ENCODE measurements at regions not wholly inside any gene's neighbourhood (a gene's known extent, or its start where the extent isn't known, plus 50 kb on each side); places are given as distances from the start of the nearest gene placed in this dataset.
"Not testable (repeated sequence)": the region's sequence is repeated elsewhere in the genome, so short reads cannot be mapped to it uniquely, and the experiment has no call there.

DNA sequence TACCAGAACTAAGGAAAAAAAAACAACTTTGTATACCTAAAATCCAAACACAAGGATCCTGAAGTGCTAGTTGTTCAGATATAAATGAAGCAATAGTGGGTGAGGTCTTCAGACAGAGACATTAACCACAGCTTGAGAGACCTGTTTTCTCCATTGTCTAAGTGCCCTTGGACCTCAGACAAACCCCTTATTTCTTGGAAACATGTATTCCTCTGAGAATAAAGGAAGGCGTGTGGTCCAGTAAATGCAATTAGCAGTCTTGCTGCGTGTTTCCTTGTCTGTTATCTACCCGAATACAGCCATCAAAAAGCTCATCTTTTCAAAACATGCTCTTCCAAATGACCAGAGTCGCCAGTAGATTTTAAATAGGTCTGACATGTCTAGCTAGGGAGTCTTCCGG, 291.1 kb upstream of the NFIA start:
- no peak overlapping the region for H4K8ac ChIP-seq (replicated peaks; ENCODE audit: insufficient read length, low read depth, low read length)
- H2BK5ac ChIP-seq (ENCODE audit: insufficient read length, low read length), result no peak overlapping the region
- no peaks in the 10 kb centered on the region for H3K79me1 ChIP-seq (ENCODE audit: insufficient read depth, low read depth, low read length, poor library complexity, severe bottlenecking)
- H2BK12ac ChIP-seq (ENCODE audit: insufficient read length, low read depth, low read length), result no peak overlapping the region
- H3K27ac Mint-ChIP-seq, result no peak overlapping the region
- TF ChIP-seq, protein P1, sequence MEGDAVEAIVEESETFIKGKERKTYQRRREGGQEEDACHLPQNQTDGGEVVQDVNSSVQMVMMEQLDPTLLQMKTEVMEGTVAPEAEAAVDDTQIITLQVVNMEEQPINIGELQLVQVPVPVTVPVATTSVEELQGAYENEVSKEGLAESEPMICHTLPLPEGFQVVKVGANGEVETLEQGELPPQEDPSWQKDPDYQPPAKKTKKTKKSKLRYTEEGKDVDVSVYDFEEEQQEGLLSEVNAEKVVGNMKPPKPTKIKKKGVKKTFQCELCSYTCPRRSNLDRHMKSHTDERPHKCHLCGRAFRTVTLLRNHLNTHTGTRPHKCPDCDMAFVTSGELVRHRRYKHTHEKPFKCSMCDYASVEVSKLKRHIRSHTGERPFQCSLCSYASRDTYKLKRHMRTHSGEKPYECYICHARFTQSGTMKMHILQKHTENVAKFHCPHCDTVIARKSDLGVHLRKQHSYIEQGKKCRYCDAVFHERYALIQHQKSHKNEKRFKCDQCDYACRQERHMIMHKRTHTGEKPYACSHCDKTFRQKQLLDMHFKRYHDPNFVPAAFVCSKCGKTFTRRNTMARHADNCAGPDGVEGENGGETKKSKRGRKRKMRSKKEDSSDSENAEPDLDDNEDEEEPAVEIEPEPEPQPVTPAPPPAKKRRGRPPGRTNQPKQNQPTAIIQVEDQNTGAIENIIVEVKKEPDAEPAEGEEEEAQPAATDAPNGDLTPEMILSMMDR (conservative IDR thresholded peaks at IDR 0.05), result no peak
- H3K4me1 ChIP-seq (ENCODE audit: insufficient read depth, low read length), result no peaks in the 10 kb centered on the region
- H2AK5ac ChIP-seq (ENCODE audit: insufficient read length, low read length), result no peak overlapping the region
- no peaks in the 10 kb centered on the region for H3K36me3 Mint-ChIP-seq (ENCODE audit: insufficient read depth in 1 of 3, low read depth in 3 of 3)
- H2BK20ac ChIP-seq (ENCODE audit: low read depth, low read length, poor library complexity, severe bottlenecking), result no peak overlapping the region
- no peak overlapping the region for H3K18ac ChIP-seq (ENCODE audit: insufficient read length, low read depth, low read length)
- no peak overlapping the region for H2AFZ ChIP-seq (ENCODE audit: low read length)
- H3K14ac ChIP-seq (ENCODE audit: insufficient read depth, low read length), result no peak overlapping the region
- H3K4me1 Mint-ChIP-seq, result peaks cover 0 to 2% of the 10 kb centered on the region in 2 experiments; a peak in 2 of 4 replicates
- no peak overlapping the region for H3K4me3 Mint-ChIP-seq
- H3K27ac ChIP-seq (ENCODE audit: insufficient read length, low read depth, low read length), result no peak overlapping the region
- H3K9ac ChIP-seq (ENCODE audit: extremely low read depth, insufficient read length, low read length), result no peak overlapping the region
- H4K91ac ChIP-seq (ENCODE audit: insufficient read length, low read depth, low read length), result no peak overlapping the region
- H3K23me2 ChIP-seq (ENCODE audit: insufficient read length, low read depth, low read length, poor library complexity, severe bottlenecking), result no peaks in the 10 kb centered on the region
- no peak overlapping the region for H4K5ac ChIP-seq (ENCODE audit: insufficient read length, low read depth, low read length)
- DNase-seq, result no peak
- no peak overlapping the region for H3K4ac ChIP-seq (ENCODE audit: low read depth, low read length)
- H3K23ac ChIP-seq (ENCODE audit: insufficient read length, low read depth, low read length), result no peak overlapping the region
- H2BK120ac ChIP-seq (ENCODE audit: low read depth, low read length, poor library complexity, severe bottlenecking), result no peak overlapping the region
- no peaks in the 10 kb centered on the region; the same call in 1 of the 2 replicates for H3K27me3 Mint-ChIP-seq (ENCODE audit: low read depth)
- no peaks in the 10 kb centered on the region for H3K9me3 ChIP-seq (ENCODE audit: control insufficient read depth, low read depth, low read length)
- H4K20me1 ChIP-seq (ENCODE audit: control insufficient read depth, insufficient read depth, insufficient read length), result no peaks in the 10 kb centered on the region
- H3T11ph ChIP-seq (ENCODE audit: low read length), result no peak overlapping the region
- WGBS (ENCODE audit: extremely low coverage, insufficient read length, low lambda C conversion rate), result no CpG with 5 or more reads among the region's 5 CpGs
- H3K56ac ChIP-seq (ENCODE audit: insufficient read length, low read depth, low read length), result no peak overlapping the region
- H3K4me2 ChIP-seq (ENCODE audit: insufficient read depth, insufficient read length, low read length), result no peak overlapping the region
- no peaks in the 10 kb centered on the region for H3K27me3 ChIP-seq (ENCODE audit: insufficient read depth, low read length)
- H2BK15ac ChIP-seq (ENCODE audit: low read depth, low read length), result no peak overlapping the region
- no peaks in the 10 kb centered on the region for H3K79me2 ChIP-seq (ENCODE audit: insufficient read depth, low read length)
- H3K9me3 Mint-ChIP-seq, result no peaks in the 10 kb centered on the region

DNA sequence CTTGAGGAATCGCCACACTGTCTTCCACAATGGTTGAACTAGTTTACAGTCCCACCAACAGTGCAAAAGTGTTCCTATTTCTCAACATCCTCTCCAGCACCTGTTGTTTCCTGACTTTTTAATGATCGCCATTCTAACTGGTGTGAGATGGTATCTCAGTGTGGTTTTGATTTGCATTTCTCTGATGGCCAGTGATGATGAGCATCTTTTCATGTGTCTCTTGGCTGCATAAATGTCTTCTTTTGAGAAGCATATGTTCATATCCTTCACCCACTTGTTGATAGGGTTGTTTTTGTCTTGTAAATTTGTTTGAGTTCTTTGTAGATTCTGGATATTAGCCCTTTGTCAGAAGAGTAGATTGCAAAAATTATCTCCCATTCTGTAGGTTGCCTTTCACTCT, 309.3 kb upstream of the NFIA start:
- not testable (repeated sequence) for H3K9me3 ChIP-seq (ENCODE audit: control insufficient read depth, low read depth, low read length); H3K4me1 Mint-ChIP-seq; H3K18ac ChIP-seq (ENCODE audit: insufficient read length, low read depth, low read length); H3K4me2 ChIP-seq (ENCODE audit: insufficient read depth, insufficient read length, low read length); H4K20me1 ChIP-seq (ENCODE audit: control insufficient read depth, insufficient read depth, insufficient read length); H3K27me3 Mint-ChIP-seq (ENCODE audit: low read depth); H2BK120ac ChIP-seq (ENCODE audit: low read depth, low read length, poor library complexity, severe bottlenecking); H2BK5ac ChIP-seq (ENCODE audit: insufficient read length, low read length); H3K27me3 ChIP-seq (ENCODE audit: insufficient read depth, low read length); H3K14ac ChIP-seq (ENCODE audit: insufficient read depth, low read length); H2AFZ ChIP-seq (ENCODE audit: low read length); H2BK20ac ChIP-seq (ENCODE audit: low read depth, low read length, poor library complexity, severe bottlenecking); H3T11ph ChIP-seq (ENCODE audit: low read length); H3K4ac ChIP-seq (ENCODE audit: low read depth, low read length); H2BK15ac ChIP-seq (ENCODE audit: low read depth, low read length); H4K91ac ChIP-seq (ENCODE audit: insufficient read length, low read depth, low read length); H3K79me1 ChIP-seq (ENCODE audit: insufficient read depth, low read depth, low read length, poor library complexity, severe bottlenecking); H3K23ac ChIP-seq (ENCODE audit: insufficient read length, low read depth, low read length); H3K4me1 ChIP-seq (ENCODE audit: insufficient read depth, low read length); H2AK5ac ChIP-seq (ENCODE audit: insufficient read length, low read length); H2BK12ac ChIP-seq (ENCODE audit: insufficient read length, low read depth, low read length); DNase-seq; H4K5ac ChIP-seq (ENCODE audit: insufficient read length, low read depth, low read length); H3K56ac ChIP-seq (ENCODE audit: insufficient read length, low read depth, low read length); H3K4me3 Mint-ChIP-seq; H3K79me2 ChIP-seq (ENCODE audit: insufficient read depth, low read length); H3K27ac ChIP-seq (ENCODE audit: insufficient read length, low read depth, low read length); H3K9ac ChIP-seq (ENCODE audit: extremely low read depth, insufficient read length, low read length); H3K27ac Mint-ChIP-seq; H3K23me2 ChIP-seq (ENCODE audit: insufficient read length, low read depth, low read length, poor library complexity, severe bottlenecking); H4K8ac ChIP-seq (replicated peaks; ENCODE audit: insufficient read length, low read depth, low read length)
- H3K36me3 Mint-ChIP-seq (ENCODE audit: insufficient read depth in 1 of 3, low read depth in 3 of 3), result peaks cover 14 to 23% (median 15%) of the 10 kb centered on the region in 3 experiments
- no CpG with 5 or more reads among the region's 2 CpGs for WGBS (ENCODE audit: extremely low coverage, insufficient read length, low lambda C conversion rate)
- peaks cover 42 to 53% of the 10 kb centered on the region in 2 experiments for H3K9me3 Mint-ChIP-seq
